CD1c-positive myeloid dendritic cell (primary cell): ENCODE measurements at regions not wholly inside any gene's neighbourhood (a gene's known extent, or its start where the extent isn't known, plus 50 kb on each side); places are given as distances from the start of the nearest gene placed in this dataset.

Experiments
- DNase-seq: peaks from one replicate; pipeline ENCODE4 v3.0.0-alpha.2; 2016; ENCODE audit errors: extremely low spot score

GRCh38 chr17:70021726-70022125, 53.3 kb upstream of the KCNJ16 start:
- no peak for DNase-seq

- DNase-seq, result no peak
These were observed 52.9 kb upstream of the KCNJ16 start for GRCh38 chr17:70022175-70022574.

- no peak for DNase-seq
These were observed 50.8 kb upstream of the KCNJ16 start for GRCh38 chr17:70024253-70024652.
